EH (cell line): ENCODE measurements at regions not wholly inside any gene's neighbourhood (a gene's known extent, or its start where the extent isn't known, plus 50 kb on each side); places are given as distances from the start of the nearest gene placed in this dataset.
A peak's percentile ranks its signal among the peaks of the same experiment; 100 is the strongest.
"Not testable (repeated sequence)": the region's sequence is repeated elsewhere in the genome, so short reads cannot be mapped to it uniquely, and the experiment has no call there.

Experiments used
- DNase-seq: peaks from one replicate; pipeline ENCODE4 v3.0.0-alpha.2; 2015; ENCODE audit warnings: low read depth

GRCh38 chr12:85574291-85574690, 261.9 kb downstream of the RASSF9 start:
- no peak for DNase-seq

GRCh38 chr12:85575120-85576096, 260.8 kb downstream of the RASSF9 start:
- DNase-seq: peak; percentile 64

GRCh38 chr12:85580562-85581168, 255.5 kb downstream of the RASSF9 start:
- no peak for DNase-seq

GRCh38 chr12:85587158-85587557, 249.1 kb downstream of the RASSF9 start:
- no peak for DNase-seq

GRCh38 chr12:85588221-85588620, 248.0 kb downstream of the RASSF9 start:
- DNase-seq: no peak

DNA sequence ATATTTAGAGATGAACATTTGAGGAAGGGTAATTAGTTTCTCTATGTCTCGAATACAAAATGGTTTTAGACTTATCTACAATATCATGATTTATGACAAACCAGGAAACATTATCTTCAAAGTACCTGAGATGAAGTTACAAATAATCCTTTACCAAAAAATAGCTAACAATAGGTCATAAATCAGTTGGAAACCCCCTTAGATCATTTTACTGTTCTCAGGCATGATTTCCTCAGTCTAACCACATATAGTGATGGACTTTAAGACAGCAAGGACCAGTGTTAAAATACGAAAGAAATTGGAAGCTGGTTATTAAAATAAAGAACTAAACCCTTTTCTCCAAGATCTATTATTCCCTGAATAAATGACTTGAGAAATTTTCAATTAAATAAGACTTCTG, 235.4 kb downstream of the RASSF9 start:
- no peak for DNase-seq

- no peak for DNase-seq
Observed at GRCh38 chr12:85603556-85603955, 232.7 kb downstream of the RASSF9 start.

DNA sequence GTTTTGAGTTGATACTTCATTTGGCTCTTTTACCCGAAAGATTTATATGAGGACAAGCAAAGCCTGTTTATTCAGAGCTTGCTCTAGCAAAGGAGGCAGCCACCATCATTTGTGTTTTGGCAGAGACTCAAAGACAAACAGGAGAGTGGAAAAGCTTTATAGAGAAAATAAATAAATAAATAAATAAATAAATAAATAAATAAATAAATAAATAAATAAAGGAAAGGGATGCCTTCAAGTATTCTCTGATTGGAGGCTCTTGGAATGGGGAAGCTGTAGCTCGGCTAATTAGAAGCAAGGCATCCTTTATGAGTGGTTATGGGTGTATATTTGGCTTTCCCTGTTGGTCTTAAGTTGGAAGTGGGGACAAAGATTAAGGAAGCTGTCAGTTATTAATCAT, 229.8 kb downstream of the RASSF9 start:
- DNase-seq: no peak

- DNase-seq: no peak
Observed at GRCh38 chr12:85609778-85610177, 226.4 kb downstream of the RASSF9 start.

- DNase-seq: no peak
Observed at GRCh38 chr12:85610194-85610593, 226.0 kb downstream of the RASSF9 start.

GRCh38 chr12:85616201-85616600, 220.0 kb downstream of the RASSF9 start:
- no peak for DNase-seq

DNA sequence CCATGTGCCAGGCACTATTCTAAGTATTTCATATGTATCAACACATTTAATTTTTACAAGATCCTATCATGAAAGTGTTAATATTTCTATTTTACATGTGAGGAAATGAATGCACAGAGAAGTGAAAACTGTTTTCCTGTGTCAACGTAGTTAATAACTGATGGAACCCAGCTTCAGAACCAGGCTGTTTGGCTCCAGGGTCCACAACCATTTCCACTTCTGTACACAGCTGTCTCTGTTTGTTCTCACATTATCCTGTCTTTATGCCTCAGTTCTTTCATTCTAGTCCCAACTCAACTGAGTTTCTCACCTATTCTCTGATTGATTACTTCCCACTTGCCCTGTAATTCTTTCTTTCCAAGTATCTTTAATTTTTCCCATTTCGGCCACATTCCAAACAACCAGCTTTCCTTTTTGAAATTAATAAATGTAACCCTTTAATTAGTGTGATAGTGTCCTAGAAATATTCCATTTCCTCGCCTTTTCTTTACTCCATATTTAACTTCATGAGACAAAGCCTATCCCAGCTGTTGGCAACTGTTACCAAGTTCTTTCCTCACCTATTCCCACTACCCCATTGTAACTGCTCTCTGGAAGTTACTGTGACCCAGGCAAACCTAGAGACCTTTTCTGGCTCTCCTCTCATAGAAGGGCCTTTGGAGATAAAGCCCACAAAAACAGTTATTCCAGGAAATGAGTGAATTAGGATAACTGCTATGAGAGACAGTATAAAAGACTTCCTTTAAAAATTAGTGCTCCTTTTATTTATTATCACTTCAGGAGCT, 218.7 kb downstream of the RASSF9 start:
- no peak for DNase-seq

DNA sequence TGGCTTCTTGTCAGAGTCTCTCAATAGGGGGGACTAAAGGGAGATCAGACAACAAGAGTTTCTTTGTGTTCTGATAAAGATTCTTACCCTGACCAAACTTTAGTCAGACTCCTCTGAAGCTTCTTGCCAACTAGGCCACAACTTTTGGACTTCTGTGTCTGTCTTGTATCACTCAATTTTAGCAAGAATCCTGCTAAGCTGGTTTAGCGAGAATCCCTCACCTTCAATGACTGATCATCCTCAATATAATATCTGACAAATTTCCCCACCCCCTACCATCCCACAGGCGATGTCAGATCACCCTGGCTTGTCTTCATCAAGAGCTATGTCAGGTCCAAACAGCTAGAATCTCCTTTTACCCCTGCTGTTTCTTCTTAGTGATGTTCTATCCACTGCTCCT, 215.2 kb downstream of the RASSF9 start:
- DNase-seq: no peak

- no peak for DNase-seq
Observed at GRCh38 chr12:85623763-85624162, 212.4 kb downstream of the RASSF9 start.

- no peak for DNase-seq
Observed at GRCh38 chr12:85625467-85625866, 210.7 kb downstream of the RASSF9 start.

DNA sequence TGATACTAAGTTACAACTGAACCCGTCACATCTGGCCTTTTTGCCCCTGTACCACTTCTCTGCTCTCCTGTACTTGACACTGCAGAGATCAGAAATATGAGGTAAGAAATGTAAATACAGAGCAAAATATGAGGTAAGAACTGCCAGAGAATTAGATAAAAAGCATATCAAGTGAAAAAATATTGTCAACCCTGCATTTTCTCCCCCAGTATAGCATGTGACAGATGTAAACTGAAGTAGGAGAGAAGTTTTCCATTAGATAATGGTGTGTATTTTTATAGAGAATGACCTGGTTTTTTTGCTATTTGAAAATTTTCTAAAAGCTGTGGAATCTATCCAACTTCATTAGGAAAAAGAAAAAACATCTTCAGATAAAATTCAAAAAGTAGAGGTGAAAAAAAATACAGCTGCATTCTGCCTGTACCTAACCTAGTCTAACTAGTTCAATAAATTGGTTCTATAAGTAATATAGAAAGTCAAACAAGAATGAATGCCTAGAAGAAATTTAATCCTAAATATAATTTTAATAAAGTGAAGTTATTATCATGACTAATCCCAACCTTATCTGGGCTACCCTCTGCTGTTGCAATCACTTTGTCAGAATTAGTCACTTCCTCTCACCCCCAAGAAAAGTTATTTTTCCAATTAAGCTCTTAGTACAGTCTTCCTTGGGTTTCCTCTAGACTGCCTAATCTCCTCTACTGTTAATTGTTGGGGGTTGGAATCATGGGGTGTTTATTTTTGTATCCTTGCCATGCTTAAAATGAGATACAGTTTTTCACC, 210.0 kb downstream of the RASSF9 start:
- DNase-seq: peak; percentile 81

DNA sequence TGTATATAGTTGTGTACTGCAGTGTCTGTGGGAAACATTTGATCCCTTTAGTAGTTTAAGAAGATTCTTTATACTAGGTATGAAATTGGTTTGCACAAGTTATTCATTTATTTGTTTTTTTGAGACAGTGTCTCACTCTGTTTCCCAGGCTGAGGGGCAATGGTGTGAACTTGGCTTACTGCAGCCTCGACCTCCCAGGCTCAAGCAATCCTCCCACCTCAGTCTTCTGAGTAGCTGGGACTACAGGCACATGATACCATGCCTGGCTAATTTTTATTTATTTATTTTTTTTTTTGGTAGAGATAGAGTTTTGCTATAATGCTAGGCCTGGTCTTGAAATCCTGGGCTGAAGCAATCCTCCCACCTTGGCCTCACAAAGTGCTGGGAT, 209.4 kb downstream of the RASSF9 start:
- DNase-seq: no peak

DNA sequence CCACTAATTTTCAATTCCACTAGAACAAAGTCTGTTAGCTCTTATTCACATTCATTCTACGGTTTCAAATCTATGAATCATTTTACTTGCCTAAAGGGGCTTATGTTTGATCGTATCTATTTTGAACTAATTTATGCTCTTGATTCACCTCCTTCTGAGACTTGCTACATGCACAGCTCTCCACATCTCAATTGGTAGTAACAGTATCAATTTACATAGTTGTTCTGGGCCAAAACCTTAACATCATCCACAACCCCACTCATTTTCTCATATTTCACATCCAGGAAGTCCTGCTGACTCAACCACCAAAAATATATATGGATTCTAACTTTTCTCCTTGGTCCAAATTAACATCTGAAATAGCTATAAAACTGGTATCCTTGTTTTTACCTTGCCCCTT, 208.6 kb downstream of the RASSF9 start:
- DNase-seq: peak; percentile 84

DNA sequence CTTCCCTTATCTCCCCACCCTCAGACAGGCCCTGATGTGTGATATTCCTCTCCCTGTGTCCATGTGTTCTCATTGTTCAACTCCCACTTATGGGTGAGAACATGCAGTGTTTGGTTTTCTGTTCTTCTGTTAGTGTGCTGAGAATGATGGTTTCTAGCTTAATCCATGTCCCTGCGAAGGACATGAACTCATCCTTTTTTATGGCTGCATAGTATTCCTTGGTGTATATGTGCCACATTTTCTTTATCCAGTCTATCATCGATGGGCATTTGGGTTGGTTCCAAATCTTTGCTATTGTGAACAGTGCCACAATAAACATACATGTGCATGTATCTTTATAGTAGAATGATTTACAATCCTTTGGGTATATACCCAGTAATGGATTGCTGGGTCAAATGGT, 207.6 kb downstream of the RASSF9 start:
- DNase-seq: not testable (repeated sequence)

GRCh38 chr12:85630851-85631250, 205.4 kb downstream of the RASSF9 start:
- no peak for DNase-seq

DNA sequence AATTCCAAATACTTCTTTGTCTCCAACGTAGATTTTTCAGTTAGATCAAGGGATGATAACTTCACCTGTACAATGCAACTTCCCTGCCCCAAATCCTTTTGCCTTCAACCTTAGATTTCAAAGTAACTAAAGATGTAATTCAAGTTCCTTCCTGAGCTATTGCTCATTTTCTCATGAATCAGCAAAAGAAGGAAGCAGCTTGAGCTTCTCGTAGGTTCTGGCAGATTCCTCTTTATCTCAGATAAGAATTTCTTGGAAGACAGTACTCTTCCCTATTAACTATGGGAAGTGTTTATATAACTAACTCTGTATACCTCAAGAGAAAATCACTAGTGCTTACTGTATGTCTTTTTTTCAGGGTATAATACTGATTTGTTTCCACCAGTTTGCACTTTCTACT, 203.8 kb downstream of the RASSF9 start:
- peak; percentile 17 for DNase-seq

DNA sequence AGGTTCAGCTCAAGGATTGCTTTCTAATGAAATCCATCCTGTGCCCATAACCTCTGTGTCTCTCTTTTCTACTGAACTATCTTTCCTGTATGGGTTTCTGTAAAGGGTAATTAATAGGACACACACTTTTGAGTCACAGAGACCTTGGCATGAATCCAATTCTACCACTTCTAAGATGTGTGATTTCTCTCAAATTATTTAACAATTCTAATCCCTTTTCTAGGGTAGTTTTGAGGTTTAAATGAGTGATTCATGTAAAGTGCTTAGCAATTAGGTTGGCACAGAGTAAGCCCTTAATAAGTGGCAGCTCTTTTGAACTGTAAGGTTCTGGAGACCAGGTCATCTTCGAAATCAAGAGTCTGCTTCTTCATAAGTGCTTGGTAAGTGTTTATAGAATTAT, 202.7 kb downstream of the RASSF9 start:
- DNase-seq: no peak
